ENCODE measurements at regions not wholly inside any gene's neighbourhood (a gene's known extent, or its start where the extent isn't known, plus 50 kb on each side); places are given as distances from the start of the nearest gene placed in this dataset.

DNA sequence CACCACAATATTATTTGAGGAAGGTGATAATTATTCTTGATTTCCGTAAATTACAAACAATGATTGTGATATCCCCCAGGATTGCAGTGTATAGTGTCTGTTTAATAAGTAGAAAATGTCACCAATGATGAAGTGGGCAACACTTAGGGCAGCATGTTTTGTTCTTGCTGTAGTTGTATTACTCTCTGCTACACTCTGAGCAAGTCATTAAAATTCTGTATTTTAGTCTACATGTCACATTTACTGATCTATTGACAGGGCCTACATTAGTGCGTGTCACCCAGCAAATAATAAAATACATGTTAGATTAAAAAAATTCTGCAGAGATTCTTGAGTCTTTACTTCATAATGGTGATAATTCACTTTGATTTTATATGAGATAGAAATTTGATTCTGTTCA is 247.6 kb downstream of the TMX3 start:
- TF ChIP-seq, protein P1, sequence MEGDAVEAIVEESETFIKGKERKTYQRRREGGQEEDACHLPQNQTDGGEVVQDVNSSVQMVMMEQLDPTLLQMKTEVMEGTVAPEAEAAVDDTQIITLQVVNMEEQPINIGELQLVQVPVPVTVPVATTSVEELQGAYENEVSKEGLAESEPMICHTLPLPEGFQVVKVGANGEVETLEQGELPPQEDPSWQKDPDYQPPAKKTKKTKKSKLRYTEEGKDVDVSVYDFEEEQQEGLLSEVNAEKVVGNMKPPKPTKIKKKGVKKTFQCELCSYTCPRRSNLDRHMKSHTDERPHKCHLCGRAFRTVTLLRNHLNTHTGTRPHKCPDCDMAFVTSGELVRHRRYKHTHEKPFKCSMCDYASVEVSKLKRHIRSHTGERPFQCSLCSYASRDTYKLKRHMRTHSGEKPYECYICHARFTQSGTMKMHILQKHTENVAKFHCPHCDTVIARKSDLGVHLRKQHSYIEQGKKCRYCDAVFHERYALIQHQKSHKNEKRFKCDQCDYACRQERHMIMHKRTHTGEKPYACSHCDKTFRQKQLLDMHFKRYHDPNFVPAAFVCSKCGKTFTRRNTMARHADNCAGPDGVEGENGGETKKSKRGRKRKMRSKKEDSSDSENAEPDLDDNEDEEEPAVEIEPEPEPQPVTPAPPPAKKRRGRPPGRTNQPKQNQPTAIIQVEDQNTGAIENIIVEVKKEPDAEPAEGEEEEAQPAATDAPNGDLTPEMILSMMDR (conservative IDR thresholded peaks at IDR 0.05; ENCODE audit: control insufficient read depth, insufficient read depth, low read depth, low read length) = no peak
- no peak overlapping the region for H3K4me3 ChIP-seq (ENCODE audit: control insufficient read depth, low read depth, low read length)

DNA sequence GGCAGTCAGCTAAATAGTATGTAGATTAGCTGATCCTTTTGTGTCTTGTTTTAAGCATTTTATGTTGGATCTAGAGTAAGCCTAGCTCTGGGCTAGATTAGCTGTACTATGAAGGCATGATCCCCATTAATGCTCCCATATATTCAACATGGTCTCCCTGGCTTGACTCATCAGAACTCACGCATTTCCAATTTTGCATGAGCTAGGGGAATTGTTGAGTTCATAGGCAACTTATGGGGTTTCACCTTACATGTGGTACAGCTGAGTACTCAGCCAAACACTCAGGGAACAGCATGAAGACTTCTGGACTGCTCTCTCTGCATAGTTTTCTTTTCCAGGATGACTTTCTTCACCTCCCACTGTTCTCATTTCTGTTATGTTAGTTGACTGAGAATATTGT is 248.2 kb downstream of the TMX3 start:
- no peak for DNase-seq (ENCODE audit: low read depth)

More for the DNA sequence above, 247.6 kb downstream of the TMX3 start:
- no peak for DNase-seq (ENCODE audit: low read depth)

DNA sequence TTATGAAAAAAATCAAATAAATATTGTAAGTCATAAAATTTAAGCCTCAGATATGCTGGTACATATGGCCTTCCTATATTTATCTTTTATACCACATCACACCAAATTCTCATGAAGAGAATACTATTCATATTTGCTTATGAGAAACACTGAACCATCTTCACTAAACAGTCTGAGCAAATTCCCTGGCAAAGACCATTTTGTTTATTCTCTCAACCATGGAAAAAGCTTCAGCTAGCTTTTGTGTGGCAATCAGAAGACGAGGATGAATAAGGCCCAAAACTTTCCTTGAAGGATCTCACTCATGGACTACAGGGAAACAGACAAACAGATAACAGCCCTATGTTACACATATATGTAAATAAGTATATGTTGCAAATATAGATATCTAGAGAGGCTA is 252.1 kb downstream of the TMX3 start:
- no peak overlapping the region for H3K4me3 ChIP-seq (ENCODE audit: control insufficient read depth, low read depth, low read length)
- TF ChIP-seq, protein P1 (conservative IDR thresholded peaks at IDR 0.05; ENCODE audit: control insufficient read depth, insufficient read depth, low read depth, low read length) = no peak
- DNase-seq (ENCODE audit: low read depth) = no peak

More for the DNA sequence above, 248.2 kb downstream of the TMX3 start:
- TF ChIP-seq, protein P1 (conservative IDR thresholded peaks at IDR 0.05; ENCODE audit: control insufficient read depth, insufficient read depth, low read depth, low read length) = no peak
- no peak overlapping the region for H3K4me3 ChIP-seq (ENCODE audit: control insufficient read depth, low read depth, low read length)

DNA sequence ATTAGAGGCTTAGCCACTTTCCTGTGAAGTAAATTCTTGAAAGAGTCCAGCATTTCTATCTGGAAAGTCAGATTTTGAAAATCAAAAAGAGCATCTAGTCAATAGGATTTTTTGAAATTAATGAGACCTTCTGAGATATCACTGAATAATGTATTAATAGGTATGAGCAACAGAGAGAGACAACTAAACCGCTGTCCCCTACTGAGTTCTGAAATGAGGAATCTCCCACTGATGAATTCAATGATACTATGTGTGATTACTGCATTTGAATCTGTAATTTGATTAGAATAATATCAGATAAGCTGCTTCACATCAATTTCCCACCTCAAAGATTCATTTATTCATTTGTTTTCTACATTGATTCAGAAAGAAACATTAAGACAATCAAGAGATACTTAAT is 252.8 kb downstream of the TMX3 start:
- TF ChIP-seq, protein P1 (conservative IDR thresholded peaks at IDR 0.05; ENCODE audit: control insufficient read depth, insufficient read depth, low read depth, low read length) = no peak
- no peak overlapping the region for H3K4me3 ChIP-seq (ENCODE audit: control insufficient read depth, low read depth, low read length)
- DNase-seq (ENCODE audit: low read depth) = no peak

DNA sequence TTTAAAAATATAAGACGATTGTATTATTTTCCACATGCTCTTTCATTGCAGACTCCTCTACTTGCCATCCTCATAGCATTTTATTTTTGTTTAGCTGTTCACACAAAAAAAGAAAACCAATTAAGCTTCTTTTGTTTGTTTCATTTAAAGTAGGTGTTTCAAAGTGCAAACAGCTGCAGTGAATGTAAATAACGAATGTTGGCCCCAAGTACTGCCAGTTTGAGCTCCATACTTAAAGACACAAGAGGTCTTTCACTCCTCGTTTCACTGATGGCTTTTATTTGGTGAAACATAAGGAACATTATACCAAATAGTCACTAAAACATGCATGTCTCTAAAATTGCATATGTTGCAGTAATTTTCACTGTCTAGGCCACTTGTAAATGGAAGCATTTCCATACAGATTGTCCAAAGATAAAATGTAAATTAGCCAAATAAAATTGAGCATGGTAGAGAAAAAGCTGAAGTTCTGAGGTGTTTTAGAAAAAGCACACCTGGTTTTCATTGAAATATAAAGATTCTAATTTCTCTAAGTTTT is 253.4 kb downstream of the TMX3 start:
- DNase-seq (ENCODE audit: low read depth) = no peak
- TF ChIP-seq, protein P1 (conservative IDR thresholded peaks at IDR 0.05; ENCODE audit: control insufficient read depth, insufficient read depth, low read depth, low read length) = no peak
- no peak overlapping the region for H3K4me3 ChIP-seq (ENCODE audit: control insufficient read depth, low read depth, low read length)

DNA sequence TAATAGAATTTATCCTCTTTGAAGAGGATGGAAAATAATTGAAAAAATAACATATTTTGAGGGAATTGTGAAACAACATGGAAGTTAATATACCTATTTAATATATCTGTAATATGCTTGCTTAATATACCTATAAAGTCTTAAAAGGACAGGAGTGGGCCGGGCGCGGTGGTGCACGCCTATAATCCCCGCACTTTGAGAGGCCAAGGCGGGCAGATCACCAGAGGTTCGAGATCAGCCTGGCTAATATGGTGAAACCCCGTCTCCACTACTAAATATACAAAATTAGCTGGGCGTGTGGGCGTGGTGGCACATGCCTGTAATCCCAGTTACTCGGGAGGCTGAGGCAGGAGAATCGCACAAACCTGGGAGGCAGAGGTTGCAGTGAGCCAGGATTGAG is 254.9 kb downstream of the TMX3 start:
- TF ChIP-seq, protein P1 (conservative IDR thresholded peaks at IDR 0.05; ENCODE audit: control insufficient read depth, insufficient read depth, low read depth, low read length) = no peak
- DNase-seq (ENCODE audit: low read depth) = no peak
- H3K4me3 ChIP-seq (ENCODE audit: control insufficient read depth, low read depth, low read length) = no peak overlapping the region

DNA sequence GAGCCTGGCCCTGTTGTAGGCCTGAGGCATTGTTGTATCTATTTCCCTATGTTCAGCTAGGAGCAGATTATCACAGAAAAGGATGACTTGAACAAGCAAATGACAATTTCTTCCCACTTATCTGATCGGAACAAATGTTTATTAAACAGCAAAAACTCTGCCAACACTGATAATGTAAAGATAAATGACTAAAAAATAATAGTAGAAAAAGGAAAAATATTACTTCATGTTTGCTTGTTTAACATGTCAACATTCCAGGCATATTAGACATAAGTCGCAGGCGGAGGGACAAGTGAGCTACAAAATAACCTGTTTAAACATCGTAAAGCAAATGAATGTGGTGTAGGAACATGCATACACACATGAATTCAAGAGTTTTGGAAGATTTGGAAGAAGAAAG is 257.9 kb downstream of the TMX3 start:
- no peak overlapping the region for H3K4me3 ChIP-seq (ENCODE audit: control insufficient read depth, low read depth, low read length)
- TF ChIP-seq, protein P1 (conservative IDR thresholded peaks at IDR 0.05; ENCODE audit: control insufficient read depth, insufficient read depth, low read depth, low read length) = no peak
- no peak for DNase-seq (ENCODE audit: low read depth)
